ENCODE measurements at regions not wholly inside any gene's neighbourhood (a gene's known extent, or its start where the extent isn't known, plus 50 kb on each side); places are given as distances from the start of the nearest gene placed in this dataset.

DNA sequence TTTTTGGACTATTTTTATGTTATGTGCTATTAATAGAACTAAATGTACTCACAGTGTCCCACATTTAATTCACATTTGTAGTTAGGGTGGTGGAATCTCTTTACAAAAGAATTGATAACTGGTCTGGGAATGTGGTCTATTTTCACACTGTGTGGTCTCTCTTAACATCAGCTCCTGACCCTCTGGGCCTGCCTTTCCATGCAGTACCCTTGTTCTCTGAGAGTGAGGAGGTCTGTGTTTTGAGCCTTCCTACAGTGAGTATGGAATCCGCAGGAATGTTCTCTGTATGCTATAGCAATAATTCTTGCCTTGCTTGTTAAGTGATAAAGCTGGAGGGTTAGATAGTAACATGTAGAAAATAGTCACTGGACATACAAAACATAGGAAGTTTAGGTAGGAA lies 717.3 kb upstream of the POU3F2 start:
- no peak for DNase-seq
- Mint-ChIP-seq H3K4me3 (ENCODE audit: unreplicated experiment) (no peak overlapping the region), H3K9me3 (ENCODE audit: unreplicated experiment) (no peaks in the 10 kb centered on the region), H3K4me1 (ENCODE audit: low read depth, unreplicated experiment) (peaks cover 19% of the 10 kb centered on the region), H3K36me3 (ENCODE audit: unreplicated experiment) (no peaks in the 10 kb centered on the region), H3K27me3 (ENCODE audit: unreplicated experiment) (no peaks in the 10 kb centered on the region), H3K27ac (ENCODE audit: unreplicated experiment) (no peak overlapping the region)
- TF ChIP-seq, protein P1, sequence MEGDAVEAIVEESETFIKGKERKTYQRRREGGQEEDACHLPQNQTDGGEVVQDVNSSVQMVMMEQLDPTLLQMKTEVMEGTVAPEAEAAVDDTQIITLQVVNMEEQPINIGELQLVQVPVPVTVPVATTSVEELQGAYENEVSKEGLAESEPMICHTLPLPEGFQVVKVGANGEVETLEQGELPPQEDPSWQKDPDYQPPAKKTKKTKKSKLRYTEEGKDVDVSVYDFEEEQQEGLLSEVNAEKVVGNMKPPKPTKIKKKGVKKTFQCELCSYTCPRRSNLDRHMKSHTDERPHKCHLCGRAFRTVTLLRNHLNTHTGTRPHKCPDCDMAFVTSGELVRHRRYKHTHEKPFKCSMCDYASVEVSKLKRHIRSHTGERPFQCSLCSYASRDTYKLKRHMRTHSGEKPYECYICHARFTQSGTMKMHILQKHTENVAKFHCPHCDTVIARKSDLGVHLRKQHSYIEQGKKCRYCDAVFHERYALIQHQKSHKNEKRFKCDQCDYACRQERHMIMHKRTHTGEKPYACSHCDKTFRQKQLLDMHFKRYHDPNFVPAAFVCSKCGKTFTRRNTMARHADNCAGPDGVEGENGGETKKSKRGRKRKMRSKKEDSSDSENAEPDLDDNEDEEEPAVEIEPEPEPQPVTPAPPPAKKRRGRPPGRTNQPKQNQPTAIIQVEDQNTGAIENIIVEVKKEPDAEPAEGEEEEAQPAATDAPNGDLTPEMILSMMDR (IDR thresholded peaks at IDR 0.05; ENCODE audit: partially characterized antibody, unreplicated experiment): no peak

DNA sequence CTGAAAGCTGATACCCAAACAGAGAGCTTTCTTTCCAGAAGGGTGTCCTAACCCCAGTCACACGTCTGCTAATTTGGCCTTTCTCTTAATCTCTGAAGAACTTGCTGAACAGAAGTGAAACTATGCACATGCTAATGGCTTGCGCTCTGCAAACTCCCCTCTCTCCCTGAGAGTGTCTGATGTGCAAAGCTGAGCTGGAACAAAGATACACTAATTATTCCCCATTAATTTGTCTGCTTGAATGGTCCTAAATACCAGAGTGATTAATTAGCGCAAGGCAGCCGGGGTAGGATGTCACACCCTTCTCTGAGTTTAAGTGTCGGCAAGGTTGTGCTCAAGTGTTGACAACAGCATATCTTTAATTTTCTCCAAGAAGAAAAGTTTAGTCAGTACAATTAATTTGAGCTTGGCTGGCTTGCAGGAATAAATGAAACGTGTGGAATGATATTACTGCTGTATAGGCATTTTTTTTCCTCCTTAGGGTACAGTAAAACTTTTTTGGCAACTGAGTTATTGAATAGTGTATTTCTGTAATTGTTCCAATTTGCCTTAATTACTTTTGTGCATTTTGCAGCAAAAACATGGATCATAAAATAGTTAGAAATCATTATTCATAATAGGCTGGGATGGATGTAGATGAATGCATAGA lies 715.9 kb upstream of the POU3F2 start:
- peaks cover 19% of the 10 kb centered on the region for H3K4me1 Mint-ChIP-seq (ENCODE audit: low read depth, unreplicated experiment)
- DNase-seq: no peak

DNA sequence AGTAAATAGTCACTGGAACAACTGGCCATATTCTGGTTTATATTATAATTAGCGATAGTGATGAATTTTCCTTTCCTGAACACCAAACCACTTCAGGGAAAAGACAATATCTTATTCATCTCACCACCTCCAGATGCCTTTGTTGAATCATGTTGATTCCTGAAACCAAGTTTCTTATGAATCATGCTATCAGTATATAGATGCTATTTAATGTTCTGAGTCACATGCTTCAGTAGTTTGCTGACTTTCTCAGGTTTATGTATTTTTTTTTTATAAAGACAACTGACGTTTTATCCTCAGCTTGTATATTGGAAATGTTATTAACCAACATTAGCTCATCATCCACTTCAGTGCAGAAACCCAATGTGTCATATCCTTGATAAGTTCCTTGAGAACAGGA lies 710.2 kb upstream of the POU3F2 start:
- no peaks in the 10 kb centered on the region for H3K36me3 Mint-ChIP-seq (ENCODE audit: unreplicated experiment)
- H3K27me3 Mint-ChIP-seq (ENCODE audit: unreplicated experiment): no peaks in the 10 kb centered on the region
- no peak overlapping the region for H3K27ac Mint-ChIP-seq (ENCODE audit: unreplicated experiment)
- TF ChIP-seq, protein P1 (IDR thresholded peaks at IDR 0.05; ENCODE audit: partially characterized antibody, unreplicated experiment): no peak
- H3K4me3 Mint-ChIP-seq (ENCODE audit: unreplicated experiment): no peak overlapping the region
- no peaks in the 10 kb centered on the region for H3K9me3 Mint-ChIP-seq (ENCODE audit: unreplicated experiment)
- no peak for DNase-seq
- peaks cover 7% of the 10 kb centered on the region for H3K4me1 Mint-ChIP-seq (ENCODE audit: low read depth, unreplicated experiment)

More for the DNA sequence above, 715.9 kb upstream of the POU3F2 start:
- TF ChIP-seq, protein P1 (IDR thresholded peaks at IDR 0.05; ENCODE audit: partially characterized antibody, unreplicated experiment): no peak
- H3K27me3 Mint-ChIP-seq (ENCODE audit: unreplicated experiment): no peaks in the 10 kb centered on the region
- H3K36me3 Mint-ChIP-seq (ENCODE audit: unreplicated experiment): no peaks in the 10 kb centered on the region
- H3K27ac Mint-ChIP-seq (ENCODE audit: unreplicated experiment): no peak overlapping the region
- no peaks in the 10 kb centered on the region for H3K9me3 Mint-ChIP-seq (ENCODE audit: unreplicated experiment)
- H3K4me3 Mint-ChIP-seq (ENCODE audit: unreplicated experiment): no peak overlapping the region

DNA sequence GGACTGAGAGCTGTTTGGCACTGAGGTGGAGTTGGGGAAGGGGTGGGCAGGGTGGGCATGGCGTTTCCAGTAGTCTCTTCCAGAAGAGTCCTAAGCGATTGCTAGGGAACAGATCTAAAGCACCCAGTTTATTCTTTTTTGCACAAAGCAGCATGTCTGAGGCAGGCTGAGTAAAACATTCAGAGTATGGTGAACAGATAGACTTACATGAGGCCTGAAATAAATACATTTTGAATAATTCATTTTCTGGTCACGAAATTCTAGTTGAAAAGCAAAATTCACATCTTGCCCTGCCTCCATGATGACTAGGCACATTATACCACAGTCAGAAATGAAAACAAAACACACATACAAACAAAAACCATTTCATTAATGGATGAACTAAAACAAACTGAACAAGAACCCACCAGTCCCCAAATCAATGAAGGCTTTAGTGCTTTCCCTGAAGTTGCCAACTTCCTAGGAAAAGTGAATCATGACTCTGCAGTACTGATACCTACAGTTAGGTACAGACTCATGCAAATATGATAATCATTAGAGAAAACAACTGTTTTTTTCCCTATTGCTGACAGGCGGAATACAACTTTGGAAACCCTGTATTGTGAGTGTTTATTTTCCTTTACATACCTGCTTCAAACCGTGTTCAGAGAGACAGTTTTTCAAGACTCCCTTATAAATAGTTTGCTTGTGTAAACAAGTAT lies 702.9 kb upstream of the POU3F2 start:
- Mint-ChIP-seq H3K36me3 (ENCODE audit: unreplicated experiment) (no peaks in the 10 kb centered on the region), H3K9me3 (ENCODE audit: unreplicated experiment) (no peaks in the 10 kb centered on the region), H3K27ac (ENCODE audit: unreplicated experiment) (no peak overlapping the region), H3K27me3 (ENCODE audit: unreplicated experiment) (no peaks in the 10 kb centered on the region), H3K4me3 (ENCODE audit: unreplicated experiment) (no peak overlapping the region), H3K4me1 (ENCODE audit: low read depth, unreplicated experiment) (peaks cover 17% of the 10 kb centered on the region)
- DNase-seq: no peak
- TF ChIP-seq, protein P1 (IDR thresholded peaks at IDR 0.05; ENCODE audit: partially characterized antibody, unreplicated experiment): no peak

DNA sequence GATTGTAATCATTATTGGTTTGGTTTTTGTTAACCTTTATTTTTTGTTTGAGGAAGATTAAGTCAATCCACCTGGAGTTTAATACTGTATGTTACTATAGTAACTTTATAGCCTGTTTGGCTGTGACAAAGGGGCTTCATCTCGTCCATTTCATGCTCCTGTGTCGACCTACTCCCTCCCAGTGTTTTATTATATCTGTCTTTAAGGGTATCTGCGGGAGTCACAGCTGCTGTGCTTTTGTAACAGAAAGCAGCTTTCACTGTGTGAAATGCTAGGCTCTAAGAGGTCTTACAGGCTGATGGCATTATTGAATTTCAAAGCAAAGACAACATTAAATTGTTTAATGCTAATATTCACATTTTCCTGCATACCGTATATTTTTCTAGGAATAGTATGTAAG lies 698.0 kb upstream of the POU3F2 start:
- Mint-ChIP-seq H3K4me1 (ENCODE audit: low read depth, unreplicated experiment) (peaks cover 26% of the 10 kb centered on the region), H3K36me3 (ENCODE audit: unreplicated experiment) (peaks cover 6% of the 10 kb centered on the region), H3K9me3 (ENCODE audit: unreplicated experiment) (peaks cover 3% of the 10 kb centered on the region), H3K4me3 (ENCODE audit: unreplicated experiment) (no peak overlapping the region), H3K27ac (ENCODE audit: unreplicated experiment) (peak overlapping the region; percentile 40), H3K27me3 (ENCODE audit: unreplicated experiment) (peaks cover 5% of the 10 kb centered on the region)
- DNase-seq: no peak
- TF ChIP-seq, protein P1 (IDR thresholded peaks at IDR 0.05; ENCODE audit: partially characterized antibody, unreplicated experiment): no peak

All from glutamatergic neuron (in vitro differentiated cells).